Memory B cell (primary cell): ENCODE measurements at regions not wholly inside any gene's neighbourhood (a gene's known extent, or its start where the extent isn't known, plus 50 kb on each side); places are given as distances from the start of the nearest gene placed in this dataset.
"Not testable (repeated sequence)": the region's sequence is repeated elsewhere in the genome, so short reads cannot be mapped to it uniquely, and the experiment has no call there.

Source experiments
- ATAC-seq: fragments of 150-1000 bp; cut with Tn5 transposase; 2 replicates; pipeline ENCODE4 v1.10.0; 2021; ENCODE audit warnings: low read depth, mild to moderate bottlenecking, moderate library complexity
- DNase-seq, 2 donors: peaks; one replicate each; pipeline ENCODE4 v3.0.0; 2022; ENCODE audit warnings: low spot score in 2 of 2
- H3K27ac Mint-ChIP-seq: one replicate; pipeline ENCODE4 v1.8.0; 2022; ENCODE audit warnings: mild to moderate bottlenecking, moderate library complexity, mixed read lengths
- H3K27me3 Mint-ChIP-seq: one replicate; pipeline ENCODE4 v1.8.0; 2022; ENCODE audit warnings: mixed read lengths
- H3K36me3 Mint-ChIP-seq: one replicate; pipeline ENCODE4 v1.8.0; 2022; ENCODE audit warnings: mild to moderate bottlenecking, mixed read lengths
- H3K4me1 Mint-ChIP-seq: one replicate; pipeline ENCODE4 v1.8.0; 2022; ENCODE audit warnings: mixed read lengths
- H3K4me3 Mint-ChIP-seq: one replicate; pipeline ENCODE4 v1.8.0; 2022; ENCODE audit warnings: mild to moderate bottlenecking, moderate library complexity, mixed read lengths
- H3K9me3 Mint-ChIP-seq: one replicate; pipeline ENCODE4 v1.8.0; 2022; ENCODE audit warnings: mixed read lengths

- Mint-ChIP-seq H3K4me1 (no peaks in the 10 kb centered on the region), H3K27ac (no peak overlapping the region), H3K36me3 (no peaks in the 10 kb centered on the region), H3K27me3 (peaks cover 1% of the 10 kb centered on the region), H3K9me3 (peaks cover 5% of the 10 kb centered on the region), H3K4me3 (no peak overlapping the region)
- DNase-seq = no peak
- no peak for ATAC-seq
These were observed 59.7 kb upstream of the EDA2R start for GRCh38 chrX:66698273-66699204.

- H3K9me3 Mint-ChIP-seq, H3K27ac Mint-ChIP-seq, H3K4me3 Mint-ChIP-seq, ATAC-seq, H3K27me3 Mint-ChIP-seq, H3K4me1 Mint-ChIP-seq, DNase-seq, H3K36me3 Mint-ChIP-seq: not testable (repeated sequence)
These were observed 53.6 kb upstream of the EDA2R start for GRCh38 chrX:66692512-66692911.
